ENCODE measurements at regions not wholly inside any gene's neighbourhood (a gene's known extent, or its start where the extent isn't known, plus 50 kb on each side); places are given as distances from the start of the nearest gene placed in this dataset.

DNA sequence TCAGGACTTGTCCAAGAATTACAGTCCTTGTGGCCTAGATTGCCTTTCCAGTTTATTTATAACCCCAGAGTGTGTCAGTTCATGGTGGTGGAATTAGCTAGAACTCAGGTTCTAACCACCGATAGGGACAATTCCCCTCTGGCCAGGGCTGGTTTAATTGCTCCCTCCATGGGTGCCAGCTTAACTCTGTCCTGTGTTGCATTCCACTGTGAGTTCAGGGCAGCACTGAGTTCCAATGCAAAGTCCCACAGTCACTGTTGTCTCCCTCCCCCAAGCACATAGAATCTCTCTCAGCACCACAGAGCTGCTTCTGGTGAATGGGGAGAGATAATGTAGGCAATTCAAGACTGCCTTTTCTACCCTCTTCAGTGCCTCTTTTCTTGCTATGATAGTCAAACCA is 82.5 kb upstream of the TNFRSF21 start (continued):
- no peak for TF ChIP-seq ZC3H11A (IDR thresholded peaks at IDR 0.05)
- TF ChIP-seq NPAS2 (CRISPR knock-in tag; IDR thresholded peaks at IDR 0.05; ENCODE audit: borderline replicate concordance) = no peak
- no peak for TF ChIP-seq EHMT2 (IDR thresholded peaks at IDR 0.05; ENCODE audit: low read depth)
- TF ChIP-seq RFX5 (IDR thresholded peaks at IDR 0.05) = no peak
- TF ChIP-seq POLR2A (IDR thresholded peaks at IDR 0.05; ENCODE audit: low read length) = no peak

DNA sequence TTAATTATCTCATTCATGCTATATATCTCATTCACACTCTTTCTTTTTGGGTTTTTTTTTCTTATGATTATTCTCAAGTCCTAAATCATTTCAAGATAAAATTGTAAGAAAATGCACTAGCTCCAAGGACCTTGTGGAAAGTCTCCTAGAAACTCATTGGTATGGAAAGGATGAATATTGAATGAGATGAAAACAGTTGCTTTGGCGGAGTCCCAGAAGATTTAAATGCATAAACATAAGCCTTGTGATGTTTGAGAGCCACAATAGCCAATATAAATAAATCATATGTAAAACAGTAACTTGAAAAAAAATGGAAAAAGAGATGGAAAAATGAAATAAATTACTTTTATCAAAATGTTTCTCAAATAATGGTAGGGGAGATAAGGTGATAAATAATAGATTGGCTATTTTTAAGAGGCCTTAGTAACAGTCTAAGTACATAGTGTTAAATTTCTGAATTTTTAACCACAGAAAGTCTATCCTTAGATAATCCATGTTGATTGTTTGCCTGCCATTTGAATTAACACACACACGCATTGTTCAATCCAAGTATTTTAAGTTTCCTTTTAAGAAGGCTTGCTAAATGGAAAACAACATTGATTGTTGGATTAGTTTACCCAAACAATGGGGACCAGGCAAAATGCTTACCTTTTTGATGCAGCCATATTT is 81.1 kb upstream of the CD2AP start:
- Histone ChIP-seq H3K4me1 (0 out of 3 replicates have a peak, but pooled peaks cover 6% of the 10 kb centered on the region), H3K27ac (no peak overlapping the region), H3K4me3 (no peak overlapping the region), H3K9me3 (no peaks in the 10 kb centered on the region), H3K4me2 (no peak overlapping the region)
- CTCF ChIA-PET = interaction anchor here (1.1 kb wide), 2 partner anchors 17 to 349 kb away, joined by 3 read pairs; no protein-coding TSS in a partner anchor
- DNase-seq (ENCODE audit: low read depth in 1 of 2, low spot score in 1 of 2) = no peak
- WGBS (ENCODE audit: missing lambda C conversion rate) = 89% methylated on average over 2 of the region's 2 CpGs
- no peak for FAIRE-seq
- no peak for ATAC-seq
- TF ChIP-seq, protein P1, sequence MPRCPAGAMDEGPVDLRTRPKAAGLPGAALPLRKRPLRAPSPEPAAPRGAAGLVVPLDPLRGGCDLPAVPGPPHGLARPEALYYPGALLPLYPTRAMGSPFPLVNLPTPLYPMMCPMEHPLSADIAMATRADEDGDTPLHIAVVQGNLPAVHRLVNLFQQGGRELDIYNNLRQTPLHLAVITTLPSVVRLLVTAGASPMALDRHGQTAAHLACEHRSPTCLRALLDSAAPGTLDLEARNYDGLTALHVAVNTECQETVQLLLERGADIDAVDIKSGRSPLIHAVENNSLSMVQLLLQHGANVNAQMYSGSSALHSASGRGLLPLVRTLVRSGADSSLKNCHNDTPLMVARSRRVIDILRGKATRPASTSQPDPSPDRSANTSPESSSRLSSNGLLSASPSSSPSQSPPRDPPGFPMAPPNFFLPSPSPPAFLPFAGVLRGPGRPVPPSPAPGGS (IDR thresholded peaks at IDR 0.05) = no peak
- TF ChIP-seq POLR2AphosphoS2 (conservative IDR thresholded peaks at IDR 0.05; ENCODE audit: low read length) (no peak), HDAC2 (IDR thresholded peaks at IDR 0.05) (no peak), ZC3H11A (IDR thresholded peaks at IDR 0.05) (no peak), CBX2 (IDR thresholded peaks at IDR 0.05; ENCODE audit: borderline replicate concordance, low read depth) (no peak), CEBPB (IDR thresholded peaks at IDR 0.05) (no peak), HOXB13 (CRISPR knock-in tag; IDR thresholded peaks at IDR 0.05; ENCODE audit: low read depth) (no peak), SREBF2 (IDR thresholded peaks at IDR 0.05) (no peak), NFE2L2 (conservative IDR thresholded peaks at IDR 0.05; ENCODE audit: low read length) (no peak), CHD2 (IDR thresholded peaks at IDR 0.05; ENCODE audit: low read length, partially characterized antibody) (no peak), FOSB (CRISPR knock-in tag; IDR thresholded peaks at IDR 0.05) (no peak)
- POLR2A ChIA-PET = no interaction called here

DNA sequence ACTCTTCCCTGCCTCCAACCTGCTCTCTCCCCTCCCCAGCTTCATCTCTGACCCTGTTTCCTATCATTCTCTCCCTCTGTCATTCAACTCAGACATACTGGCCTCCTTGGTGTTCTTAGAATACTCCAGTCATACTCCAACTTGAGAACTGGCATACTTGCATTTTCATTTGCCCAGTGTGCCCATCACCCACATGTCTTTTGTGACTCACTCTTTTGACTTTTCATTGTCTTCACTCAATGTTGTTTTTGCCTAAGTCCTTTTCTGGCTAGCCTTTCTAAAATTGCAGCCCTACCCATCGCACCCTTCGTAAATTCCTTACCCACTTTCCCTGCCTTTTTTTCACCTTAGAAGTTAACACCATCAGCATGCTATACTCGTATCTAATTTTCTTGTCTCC is 77.0 kb upstream of the CD2AP start:
- POLR2A ChIA-PET = no interaction called here
- TF ChIP-seq JUN (IDR thresholded peaks at IDR 0.05) = no peak
- TF ChIP-seq ZSCAN20 (CRISPR knock-in tag; IDR thresholded peaks at IDR 0.05) = no peak
- no peak for TF ChIP-seq HOXB13 (CRISPR knock-in tag; IDR thresholded peaks at IDR 0.05; ENCODE audit: low read depth)
- TF ChIP-seq, protein P2, sequence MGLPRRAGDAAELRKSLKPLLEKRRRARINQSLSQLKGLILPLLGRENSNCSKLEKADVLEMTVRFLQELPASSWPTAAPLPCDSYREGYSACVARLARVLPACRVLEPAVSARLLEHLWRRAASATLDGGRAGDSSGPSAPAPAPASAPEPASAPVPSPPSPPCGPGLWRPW (IDR thresholded peaks at IDR 0.05) = no peak
- no peak for TF ChIP-seq PHF8 (IDR thresholded peaks at IDR 0.05; ENCODE audit: borderline replicate concordance, low read depth)
- TF ChIP-seq ZNF302 (CRISPR knock-in tag; IDR thresholded peaks at IDR 0.05) = no peak
- TF ChIP-seq, protein P3, sequence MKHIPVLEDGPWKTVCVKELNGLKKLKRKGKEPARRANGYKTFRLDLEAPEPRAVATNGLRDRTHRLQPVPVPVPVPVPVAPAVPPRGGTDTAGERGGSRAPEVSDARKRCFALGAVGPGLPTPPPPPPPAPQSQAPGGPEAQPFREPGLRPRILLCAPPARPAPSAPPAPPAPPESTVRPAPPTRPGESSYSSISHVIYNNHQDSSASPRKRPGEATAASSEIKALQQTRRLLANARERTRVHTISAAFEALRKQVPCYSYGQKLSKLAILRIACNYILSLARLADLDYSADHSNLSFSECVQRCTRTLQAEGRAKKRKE (CRISPR knock-in tag; IDR thresholded peaks at IDR 0.05; ENCODE audit: low read depth) = no peak
- TF ChIP-seq, protein P4, sequence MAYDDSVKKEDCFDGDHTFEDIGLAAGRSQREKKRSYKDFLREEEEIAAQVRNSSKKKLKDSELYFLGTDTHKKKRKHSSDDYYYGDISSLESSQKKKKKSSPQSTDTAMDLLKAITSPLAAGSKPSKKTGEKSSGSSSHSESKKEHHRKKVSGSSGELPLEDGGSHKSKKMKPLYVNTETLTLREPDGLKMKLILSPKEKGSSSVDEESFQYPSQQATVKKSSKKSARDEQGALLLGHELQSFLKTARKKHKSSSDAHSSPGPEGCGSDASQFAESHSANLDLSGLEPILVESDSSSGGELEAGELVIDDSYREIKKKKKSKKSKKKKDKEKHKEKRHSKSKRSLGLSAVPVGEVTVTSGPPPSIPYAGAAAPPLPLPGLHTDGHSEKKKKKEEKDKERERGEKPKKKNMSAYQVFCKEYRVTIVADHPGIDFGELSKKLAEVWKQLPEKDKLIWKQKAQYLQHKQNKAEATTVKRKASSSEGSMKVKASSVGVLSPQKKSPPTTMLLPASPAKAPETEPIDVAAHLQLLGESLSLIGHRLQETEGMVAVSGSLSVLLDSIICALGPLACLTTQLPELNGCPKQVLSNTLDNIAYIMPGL (CRISPR knock-in tag; IDR thresholded peaks at IDR 0.05; ENCODE audit: borderline replicate concordance) = no peak
- no peak for TF ChIP-seq FOXS1 (CRISPR knock-in tag; IDR thresholded peaks at IDR 0.05)
- no peak for TF ChIP-seq ZC3H11A (IDR thresholded peaks at IDR 0.05)
- no peak for TF ChIP-seq HOXA7 (CRISPR knock-in tag; IDR thresholded peaks at IDR 0.05)
- no peak for TF ChIP-seq SMC3 (IDR thresholded peaks at IDR 0.05)
- no peak for TF ChIP-seq NR3C1 (IDR thresholded peaks at IDR 0.05)
- TF ChIP-seq MYC (IDR thresholded peaks at IDR 0.05; ENCODE audit: borderline replicate concordance, low read length) = no peak
- WGBS (ENCODE audit: missing lambda C conversion rate) = 82% methylated on average over 3 of the region's 3 CpGs
- DNase-seq (ENCODE audit: low read depth in 1 of 2, low spot score in 1 of 2) (no peak), ATAC-seq (no peak), FAIRE-seq (no peak)
- H3K9me3 ChIP-seq = no peaks in the 10 kb centered on the region
- H3K4me2 ChIP-seq = no peak overlapping the region
- peaks cover 21% of the 10 kb centered on the region for H3K4me1 ChIP-seq
- no peak overlapping the region for H3K4me3 ChIP-seq
- CTCF ChIA-PET = interaction anchor here (1.3 kb wide), 1 partner anchor 13 kb away, joined by 4 read pairs; no protein-coding TSS in a partner anchor
- H3K27ac ChIP-seq = no peak overlapping the region
